Chondrocyte (in vitro differentiated cells): ENCODE measurements at regions not wholly inside any gene's neighbourhood (a gene's known extent, or its start where the extent isn't known, plus 50 kb on each side); places are given as distances from the start of the nearest gene placed in this dataset.

ENCODE experiments used
- DNase-seq: peaks from one replicate; pipeline ENCODE4 v3.0.0; 2021; ENCODE audit warnings: mixed read lengths, low spot score
- H3K27ac Mint-ChIP-seq: one replicate; pipeline ENCODE4 v1.8.0; 2021; ENCODE audit warnings: mild to moderate bottlenecking, moderate library complexity, mixed read lengths; ENCODE audit not compliant: unreplicated experiment
- H3K27me3 Mint-ChIP-seq: 2 replicates; pipeline ENCODE4 v1.8.0; 2021; ENCODE audit warnings: low read depth, mixed read lengths
- H3K36me3 Mint-ChIP-seq: 2 replicates; pipeline ENCODE4 v1.8.0; 2021; ENCODE audit warnings: low read depth, mixed read lengths
- H3K4me1 Mint-ChIP-seq: 2 replicates; pipeline ENCODE4 v1.8.0; 2021; ENCODE audit warnings: low read depth, mild to moderate bottlenecking, mixed read lengths
- H3K4me3 Mint-ChIP-seq: one replicate; pipeline ENCODE4 v1.8.0; 2021; ENCODE audit warnings: mild to moderate bottlenecking, moderate library complexity, mixed read lengths; ENCODE audit not compliant: unreplicated experiment
- H3K9me3 Mint-ChIP-seq: 2 replicates; pipeline ENCODE4 v1.8.0; 2021; ENCODE audit warnings: low read depth, mixed read lengths
- TF ChIP-seq, protein P1 (sequence below): fragments of 200-600 bp; sonication (generic); IDR thresholded peaks from 2 replicates; pipeline ENCODE4 v1.5.0; 2021; ENCODE audit warnings: antibody characterized with exemption, mild to moderate bottlenecking, moderate library complexity

DNA sequence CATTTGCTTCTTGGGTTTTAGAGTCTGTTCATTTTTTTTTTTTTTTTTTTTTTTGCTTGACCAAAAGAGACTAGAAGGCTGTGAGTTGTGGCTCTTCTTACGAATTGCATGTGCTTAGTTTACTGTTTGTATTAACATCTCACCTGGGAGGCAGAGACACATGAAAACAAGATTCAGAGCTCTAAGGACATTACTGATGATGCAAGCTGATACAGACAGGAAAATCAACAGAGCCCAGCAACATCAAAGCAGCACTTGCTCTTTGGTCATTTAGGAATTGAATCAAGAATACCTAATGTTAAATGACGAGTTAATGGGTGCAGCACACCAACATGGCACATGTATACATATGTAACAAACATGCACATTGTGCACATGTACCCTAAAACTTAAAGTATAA lies 55.7 kb upstream of the HS3ST5 start:
- DNase-seq: no peak
- Mint-ChIP-seq H3K4me3 (no peak overlapping the region), H3K36me3 (no peaks in the 10 kb centered on the region), H3K4me1 (peaks cover 11% of the 10 kb centered on the region), H3K27me3 (no peaks in the 10 kb centered on the region), H3K9me3 (no peaks in the 10 kb centered on the region), H3K27ac (no peak overlapping the region)
- TF ChIP-seq, protein P1, sequence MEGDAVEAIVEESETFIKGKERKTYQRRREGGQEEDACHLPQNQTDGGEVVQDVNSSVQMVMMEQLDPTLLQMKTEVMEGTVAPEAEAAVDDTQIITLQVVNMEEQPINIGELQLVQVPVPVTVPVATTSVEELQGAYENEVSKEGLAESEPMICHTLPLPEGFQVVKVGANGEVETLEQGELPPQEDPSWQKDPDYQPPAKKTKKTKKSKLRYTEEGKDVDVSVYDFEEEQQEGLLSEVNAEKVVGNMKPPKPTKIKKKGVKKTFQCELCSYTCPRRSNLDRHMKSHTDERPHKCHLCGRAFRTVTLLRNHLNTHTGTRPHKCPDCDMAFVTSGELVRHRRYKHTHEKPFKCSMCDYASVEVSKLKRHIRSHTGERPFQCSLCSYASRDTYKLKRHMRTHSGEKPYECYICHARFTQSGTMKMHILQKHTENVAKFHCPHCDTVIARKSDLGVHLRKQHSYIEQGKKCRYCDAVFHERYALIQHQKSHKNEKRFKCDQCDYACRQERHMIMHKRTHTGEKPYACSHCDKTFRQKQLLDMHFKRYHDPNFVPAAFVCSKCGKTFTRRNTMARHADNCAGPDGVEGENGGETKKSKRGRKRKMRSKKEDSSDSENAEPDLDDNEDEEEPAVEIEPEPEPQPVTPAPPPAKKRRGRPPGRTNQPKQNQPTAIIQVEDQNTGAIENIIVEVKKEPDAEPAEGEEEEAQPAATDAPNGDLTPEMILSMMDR: no peak
